Colonic mucosa (tissue), 4 donors: ENCODE measurements at regions not wholly inside any gene's neighbourhood (a gene's known extent, or its start where the extent isn't known, plus 50 kb on each side); places are given as distances from the start of the nearest gene placed in this dataset.
"Not testable (repeated sequence)": the region's sequence is repeated elsewhere in the genome, so short reads cannot be mapped to it uniquely, and the experiment has no call there.

Source experiments
- DNase-seq: peaks from one replicate; pipeline ENCODE4 v3.0.0-alpha.2; 2020
- H3K27ac ChIP-seq: fragments of 200-600 bp; one replicate; pipeline ENCODE4 v1.8.0; 2021
- H3K27me3 ChIP-seq: fragments of 200-600 bp; one replicate; pipeline ENCODE4 v1.8.0; 2021
- H3K36me3 ChIP-seq: fragments of 200-600 bp; one replicate; pipeline ENCODE4 v1.8.0; 2021
- H3K4me1 ChIP-seq: fragments of 200-600 bp; one replicate; pipeline ENCODE4 v1.8.0; 2021; ENCODE audit warnings: mild to moderate bottlenecking
- H3K4me3 ChIP-seq: fragments of 200-600 bp; one replicate; pipeline ENCODE4 v1.8.0; 2021
- H3K9ac ChIP-seq, 2 donors: one replicate each; pipeline ENCODE4 v1.7.0; 2013; ENCODE audit warnings: control low read depth in 2 of 2, low read depth in 2 of 2, low read length in 2 of 2
- H3K9me3 ChIP-seq: fragments of 200-600 bp; one replicate; pipeline ENCODE4 v1.8.0; 2021
- CTCF ChIP-seq: fragments of 200-600 bp; IDR thresholded peaks from one replicate; pipeline ENCODE4 v1.8.0; 2022; ENCODE audit warnings: antibody characterized with exemption, mild to moderate bottlenecking
- intact Hi-C: fragments of 100-400 bp; cut with DNase I; formaldehyde crosslinking; loops from one replicate; pipeline ENCODE4 v1.14.1; 2022
- donor health status: healthy.
- donor health status: DM: no; HTN: no; CAD: no.
- donor health status: DM: no; HTN: no; CAD: no.

- H3K4me3 ChIP-seq, result no peak overlapping the region
- H3K9ac ChIP-seq, result no peak overlapping the region
- H3K9me3 ChIP-seq, result no peaks in the 10 kb centered on the region
- no peaks in the 10 kb centered on the region for H3K4me1 ChIP-seq
- no peak for DNase-seq
- no peak for TF ChIP-seq CTCF
- no peak overlapping the region for H3K27ac ChIP-seq
- H3K36me3 ChIP-seq, result no peaks in the 10 kb centered on the region
- H3K27me3 ChIP-seq, result peaks cover 13% of the 10 kb centered on the region
- intact Hi-C loops, result no loop called here
These were observed 68.1 kb upstream of the SH3GL3 start for GRCh38 chr15:83378921-83379578.

GRCh38 chr15:83379579-83379959 lies 67.6 kb upstream of the SH3GL3 start:
- H3K4me3 ChIP-seq, result no peak overlapping the region
- no peak overlapping the region for H3K9ac ChIP-seq
- no peak overlapping the region for H3K27ac ChIP-seq
- no peak for DNase-seq
- H3K27me3 ChIP-seq, result peaks cover 13% of the 10 kb centered on the region
- H3K4me1 ChIP-seq, result no peaks in the 10 kb centered on the region
- intact Hi-C loops, result no loop called here
- H3K9me3 ChIP-seq, result no peaks in the 10 kb centered on the region
- TF ChIP-seq CTCF, result no peak
- no peaks in the 10 kb centered on the region for H3K36me3 ChIP-seq

- TF ChIP-seq CTCF, result no peak
- Histone ChIP-seq H3K9ac (no peak overlapping the region), H3K4me3 (no peak overlapping the region), H3K36me3 (no peaks in the 10 kb centered on the region), H3K27ac (no peak overlapping the region), H3K9me3 (no peaks in the 10 kb centered on the region), H3K27me3 (peaks cover 13% of the 10 kb centered on the region), H3K4me1 (no peaks in the 10 kb centered on the region)
- no peak for DNase-seq
- intact Hi-C loops, result no loop called here
These were observed 67.1 kb upstream of the SH3GL3 start for GRCh38 chr15:83380059-83380458.

- intact Hi-C loops, result no loop called here
- peaks cover 13% of the 10 kb centered on the region for H3K27me3 ChIP-seq
- no peak overlapping the region for H3K4me3 ChIP-seq
- no peaks in the 10 kb centered on the region for H3K9me3 ChIP-seq
- no peak overlapping the region for H3K9ac ChIP-seq
- no peak overlapping the region for H3K27ac ChIP-seq
- H3K4me1 ChIP-seq, result no peaks in the 10 kb centered on the region
- peak; percentile 21 for DNase-seq
- no peak for TF ChIP-seq CTCF
- no peaks in the 10 kb centered on the region for H3K36me3 ChIP-seq
These were observed 66.5 kb upstream of the SH3GL3 start for GRCh38 chr15:83380682-83381081.

GRCh38 chr15:83383608-83384139 lies 63.5 kb upstream of the SH3GL3 start:
- intact Hi-C loops, H3K36me3 ChIP-seq, H3K27ac ChIP-seq, H3K4me3 ChIP-seq, DNase-seq, H3K27me3 ChIP-seq, H3K9ac ChIP-seq, H3K4me1 ChIP-seq, H3K9me3 ChIP-seq: not testable (repeated sequence)

GRCh38 chr15:83396101-83396500 lies 51.0 kb upstream of the SH3GL3 start:
- no peaks in the 10 kb centered on the region for H3K27me3 ChIP-seq
- H3K36me3 ChIP-seq, result no peaks in the 10 kb centered on the region
- no peak overlapping the region for H3K27ac ChIP-seq
- TF ChIP-seq CTCF, result no peak
- no peak for DNase-seq
- H3K4me1 ChIP-seq, result no peaks in the 10 kb centered on the region
- H3K9me3 ChIP-seq, result no peaks in the 10 kb centered on the region
- intact Hi-C loops, result no loop called here
- H3K9ac ChIP-seq, result no peak overlapping the region
- H3K4me3 ChIP-seq, result no peak overlapping the region
